Testis (tissue), 2 donors: ENCODE measurements at regions not wholly inside any gene's neighbourhood (a gene's known extent, or its start where the extent isn't known, plus 50 kb on each side); places are given as distances from the start of the nearest gene placed in this dataset.

Experiments
- CTCF ChIP-seq, 3 experiments: fragments of 450-650 bp in 2 of 3; fragments of 200-600 bp in 1 of 3; sonication (generic) in 1 of 3; IDR thresholded peaks; one replicate each; pipeline ENCODE4 v1.5.1; 2016 to 2019; ENCODE audit warnings: antibody characterized with exemption in 3 of 3, mild to moderate bottlenecking in 2 of 3, moderate library complexity in 1 of 3
- POLR2A ChIP-seq: fragments of 450-650 bp; IDR thresholded peaks from one replicate; pipeline ENCODE4 v1.6.1; 2017; ENCODE audit warnings: antibody characterized with exemption, mild to moderate bottlenecking, moderate library complexity

- TF ChIP-seq CTCF (IDR thresholded peaks at IDR 0.05) = no peak
- no peak for TF ChIP-seq POLR2A
Observed at GRCh38 chr1:34332996-34333395, 156.3 kb downstream of the C1orf94 start.
